Non-pigmented ciliary epithelial cell (primary cell): ENCODE measurements at regions not wholly inside any gene's neighbourhood (a gene's known extent, or its start where the extent isn't known, plus 50 kb on each side); places are given as distances from the start of the nearest gene placed in this dataset.
A peak's percentile ranks its signal among the peaks of the same experiment; 100 is the strongest.

ENCODE experiments used
- DNase-seq: peaks from one replicate; pipeline ENCODE4 v3.0.0-alpha.2; 2010; ENCODE audit warnings: low read depth

- DNase-seq = no peak
Measured at GRCh38 chr2:66849153-66849755, 414.3 kb downstream of the MEIS1 start.

GRCh38 chr2:66850376-66850775 is 415.5 kb downstream of the MEIS1 start:
- no peak for DNase-seq

- DNase-seq = peak; percentile 86
Measured at GRCh38 chr2:66851449-66851872, 416.5 kb downstream of the MEIS1 start.

DNA sequence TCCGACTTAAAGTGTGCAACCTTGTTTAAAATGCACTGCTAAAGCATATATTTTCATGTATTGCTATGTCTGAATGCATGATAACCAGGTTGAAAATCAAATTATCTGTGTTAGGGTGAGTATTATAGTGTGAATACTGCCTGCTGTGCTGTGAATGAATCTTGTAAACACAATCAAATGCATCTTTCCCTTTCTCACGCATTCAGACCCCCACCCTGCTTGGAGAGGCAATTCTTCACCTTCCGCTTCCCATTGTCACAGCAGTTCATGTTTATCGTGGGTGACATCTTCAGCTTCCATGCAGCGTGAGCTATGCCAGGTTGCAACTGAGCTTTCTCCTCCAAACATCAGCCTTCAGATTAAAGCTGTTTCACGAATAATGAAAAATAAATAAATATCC is 418.0 kb downstream of the MEIS1 start:
- DNase-seq = no peak

GRCh38 chr2:66853585-66853984 is 418.7 kb downstream of the MEIS1 start:
- no peak for DNase-seq

DNA sequence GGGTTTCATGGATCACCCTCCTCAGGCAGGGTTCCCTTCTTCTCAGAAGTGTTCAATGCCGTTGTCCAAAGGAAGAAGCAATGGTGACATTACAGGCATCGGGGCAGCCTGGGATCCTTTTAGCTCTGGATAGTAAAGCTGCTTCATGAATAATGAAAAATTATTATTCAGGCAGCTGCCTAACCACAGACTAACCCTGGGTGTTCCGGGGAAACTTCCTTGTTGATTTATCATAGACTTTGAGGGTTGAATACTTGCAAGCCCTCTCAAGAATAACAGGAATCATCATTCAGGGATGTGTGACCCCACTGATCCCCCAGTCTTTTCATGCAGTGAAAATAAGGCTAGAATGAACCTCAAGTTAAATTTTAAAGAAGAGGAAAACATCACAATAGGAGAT is 419.4 kb downstream of the MEIS1 start:
- DNase-seq = peak; percentile 38

GRCh38 chr2:66862885-66863650 is 428.1 kb downstream of the MEIS1 start:
- peak; percentile 50 for DNase-seq

DNA sequence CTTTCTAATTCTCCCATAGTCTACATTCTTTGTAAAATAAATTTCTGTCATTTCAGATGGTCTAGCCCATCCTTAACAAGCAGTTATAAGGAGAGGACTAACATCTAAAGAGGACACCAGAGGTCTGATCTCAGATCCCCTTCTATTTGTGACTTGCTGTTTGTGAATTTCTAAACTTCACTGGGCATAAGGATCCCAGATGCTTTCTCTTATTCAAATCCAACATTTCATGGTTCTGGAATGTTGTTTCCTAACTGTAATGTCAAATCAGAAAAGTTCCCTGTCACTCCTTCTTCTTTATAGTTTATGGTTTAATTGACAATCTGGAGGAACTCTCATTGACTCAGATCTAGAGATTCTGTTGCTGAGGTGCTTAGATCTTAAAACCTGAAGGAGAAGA is 430.2 kb downstream of the MEIS1 start:
- no peak for DNase-seq

DNA sequence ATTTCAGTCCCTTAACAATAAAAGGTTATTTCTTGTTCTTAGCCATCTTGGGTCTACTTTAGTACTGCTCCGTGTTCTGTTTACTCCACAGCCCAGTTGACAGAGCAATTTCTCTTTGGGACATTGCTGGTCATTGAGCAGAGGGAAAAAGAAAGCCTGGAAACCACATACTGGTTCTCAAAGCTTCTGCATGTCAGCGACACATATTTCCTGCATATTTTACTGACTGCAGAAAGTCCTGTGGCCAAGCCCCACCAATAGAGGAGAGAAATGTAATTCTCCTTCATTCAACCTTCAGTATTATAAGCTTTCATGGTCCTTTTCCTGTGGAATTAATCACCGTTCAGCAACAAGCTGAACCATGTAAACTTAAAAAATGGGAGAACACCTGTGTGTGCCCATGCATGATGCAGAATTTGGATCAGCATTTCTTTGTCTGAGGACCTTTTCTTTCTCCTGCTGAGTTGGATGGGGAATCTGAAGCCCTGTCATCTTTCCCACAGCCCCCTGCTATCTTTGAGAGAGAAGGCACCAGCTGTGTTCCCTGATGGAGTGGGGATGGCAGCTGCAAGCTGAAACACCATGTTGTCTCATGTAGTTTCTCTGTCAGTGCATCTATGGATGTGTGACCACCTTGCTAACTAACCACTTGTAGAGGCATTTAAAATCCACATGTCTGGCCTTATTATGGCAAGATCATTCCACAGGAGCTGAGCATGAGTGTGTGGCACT is 431.6 kb downstream of the MEIS1 start:
- no peak for DNase-seq

DNA sequence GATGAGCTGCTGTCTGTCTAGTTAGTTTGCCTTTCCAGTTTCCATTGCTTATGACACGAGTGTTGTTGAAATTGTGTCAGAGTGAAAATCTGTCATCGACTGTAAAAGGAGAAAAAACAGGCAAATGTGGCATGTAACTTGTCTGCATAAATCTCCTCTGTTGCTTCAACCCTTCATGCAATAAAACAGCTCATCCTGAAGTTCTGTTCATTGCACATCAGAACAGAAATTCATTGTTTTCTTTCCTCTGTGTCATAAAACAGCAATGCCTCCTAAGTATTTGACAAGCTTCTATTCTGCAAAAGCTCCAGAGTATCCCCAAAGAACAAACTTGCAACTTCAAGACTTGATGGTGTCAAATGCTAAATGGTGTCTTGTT is 432.1 kb downstream of the MEIS1 start:
- no peak for DNase-seq

- no peak for DNase-seq
Measured at GRCh38 chr2:66869076-66869475, 434.2 kb downstream of the MEIS1 start.

DNA sequence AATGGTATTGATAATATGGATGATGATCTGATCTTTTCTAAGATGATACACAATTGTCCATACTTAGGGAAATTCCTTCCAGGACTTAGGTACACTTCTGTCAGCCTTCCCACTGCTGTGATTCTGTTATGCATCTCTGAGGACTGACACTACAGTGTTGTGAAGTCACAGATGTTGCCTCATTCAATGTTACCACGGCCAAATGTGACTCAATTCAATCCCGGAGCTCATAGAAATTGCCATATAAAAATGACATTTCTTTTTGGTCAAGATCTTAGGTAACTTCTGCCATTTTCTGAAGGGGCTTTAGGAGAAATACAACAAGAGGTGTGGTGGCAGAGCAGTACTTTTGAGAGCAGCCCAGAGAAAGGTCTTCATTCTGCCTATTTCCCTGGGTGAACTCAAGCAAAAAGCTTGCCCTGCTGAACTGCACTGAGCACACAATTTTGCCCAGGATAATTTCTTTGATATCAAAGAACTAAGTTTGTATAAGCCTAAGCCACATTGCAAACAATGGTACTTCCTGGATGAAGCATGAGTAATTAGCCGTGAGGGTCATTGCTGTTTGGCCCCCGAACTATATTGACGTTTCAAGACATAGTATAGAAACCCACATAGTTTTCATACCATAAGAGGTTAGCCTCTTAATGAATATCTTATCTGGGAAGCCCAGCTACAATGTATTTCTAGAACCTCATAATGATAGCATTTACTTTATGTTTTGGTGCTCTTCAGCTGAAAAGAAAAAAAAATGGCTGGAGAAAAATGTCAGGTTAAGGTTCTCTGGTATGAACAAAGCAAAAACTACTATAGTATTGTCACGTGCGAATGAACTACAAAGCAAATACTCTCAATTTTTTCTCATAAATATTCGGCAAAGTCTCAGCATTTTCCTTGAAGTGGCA is 437.4 kb downstream of the MEIS1 start:
- no peak for DNase-seq

GRCh38 chr2:66872986-66873754 is 438.2 kb downstream of the MEIS1 start:
- DNase-seq = no peak

GRCh38 chr2:66874411-66874810 is 439.5 kb downstream of the MEIS1 start:
- DNase-seq = no peak

- DNase-seq = no peak
Measured at GRCh38 chr2:66875941-66876462, 441.1 kb downstream of the MEIS1 start.

GRCh38 chr2:66885775-66886383 is 451.0 kb downstream of the MEIS1 start:
- no peak for DNase-seq

DNA sequence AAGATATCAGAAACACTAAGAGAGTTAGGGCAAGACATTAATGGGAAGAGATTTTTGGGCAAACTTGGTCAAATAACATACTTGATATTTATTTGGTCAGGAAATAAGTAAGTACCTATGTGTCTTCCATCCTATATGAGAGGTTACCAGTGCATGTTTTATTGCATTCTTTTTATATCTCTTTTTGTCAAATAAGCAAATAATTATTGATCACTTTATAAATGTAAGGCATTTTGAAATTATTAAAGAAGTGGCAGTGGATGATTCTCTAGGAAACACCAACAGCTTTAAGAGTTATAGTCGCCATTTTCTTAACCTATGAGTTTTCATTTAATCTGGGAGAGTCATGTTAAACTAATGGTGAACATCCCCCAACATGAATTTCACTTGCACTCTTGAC is 453.3 kb downstream of the MEIS1 start:
- no peak for DNase-seq

- peak; percentile 91 for DNase-seq
Measured at GRCh38 chr2:66888791-66889631, 454.1 kb downstream of the MEIS1 start.

DNA sequence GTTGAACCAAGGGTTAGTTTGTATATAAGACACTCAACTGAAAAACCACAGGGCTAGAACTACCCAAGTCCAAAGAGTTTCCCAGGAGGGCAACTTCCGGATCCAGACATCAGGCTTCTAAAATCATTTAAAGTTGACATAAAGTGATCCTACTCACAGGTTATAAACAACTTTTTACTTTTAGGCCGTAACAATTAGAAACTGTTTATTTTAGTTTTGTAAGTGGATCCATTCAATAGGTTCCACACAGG is 454.6 kb downstream of the MEIS1 start:
- DNase-seq = no peak

DNA sequence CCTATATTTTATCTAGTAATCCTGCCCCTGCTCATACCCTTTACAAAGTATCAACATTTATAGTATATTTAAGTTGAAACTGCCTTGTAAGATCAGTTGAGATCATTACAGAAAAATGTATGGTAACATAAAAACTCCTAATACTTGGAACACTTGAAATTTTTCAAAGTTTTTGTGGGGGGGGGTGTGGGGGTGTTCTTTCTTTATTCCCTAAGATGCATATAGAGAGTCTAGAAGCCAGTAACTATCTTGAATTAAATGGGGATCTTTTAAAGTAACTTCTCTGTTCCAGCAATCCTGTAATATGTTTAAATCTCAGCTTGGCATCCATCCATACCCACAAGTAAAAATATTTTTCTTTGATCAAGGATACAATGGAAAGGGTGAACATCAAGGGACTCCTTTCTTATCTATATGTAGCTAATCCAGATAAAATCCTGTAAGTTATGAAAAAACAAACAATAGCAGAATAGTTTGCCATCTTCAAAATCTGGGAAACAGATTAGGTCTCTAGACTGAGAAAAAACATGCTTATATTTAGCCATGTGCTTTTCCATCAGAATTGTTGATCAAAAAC is 455.3 kb downstream of the MEIS1 start:
- DNase-seq = no peak
